Stimulated activated CD4-positive, alpha-beta T cell treated with anti-CD3 and anti-CD28 coated beads, TNF-alpha, amount 100 ng/mL, for 24 hours (primary cell): ENCODE measurements at regions not wholly inside any gene's neighbourhood (a gene's known extent, or its start where the extent isn't known, plus 50 kb on each side); places are given as distances from the start of the nearest gene placed in this dataset.
"Not testable (repeated sequence)": the region's sequence is repeated elsewhere in the genome, so short reads cannot be mapped to it uniquely, and the experiment has no call there.

Source experiments
- DNase-seq, 3 experiments: peaks; one replicate each; pipeline ENCODE4 v3.0.0-alpha.2; 2020; ENCODE audit warnings: low read depth in 3 of 3

DNA sequence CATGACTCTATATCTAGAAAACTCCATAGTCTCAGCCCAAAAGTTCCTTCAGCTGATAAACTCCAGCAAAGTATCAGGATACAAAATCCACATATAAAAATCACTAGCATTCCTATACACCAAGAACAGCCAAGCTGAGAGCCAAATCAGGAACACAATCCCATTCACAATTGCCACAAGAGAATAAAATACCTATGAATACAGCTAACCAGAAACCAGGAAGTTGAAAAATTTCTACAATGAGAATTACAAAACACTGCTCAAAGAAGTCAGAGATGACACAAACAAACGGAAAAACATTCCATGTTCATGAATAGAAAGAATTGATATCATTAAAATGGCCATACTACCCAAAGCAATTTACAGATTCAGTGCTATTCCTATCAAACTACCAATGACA lies 61.0 kb upstream of the PKN2 start:
- DNase-seq = not testable (repeated sequence)
